DOHH2 (cell line): ENCODE measurements at regions not wholly inside any gene's neighbourhood (a gene's known extent, or its start where the extent isn't known, plus 50 kb on each side); places are given as distances from the start of the nearest gene placed in this dataset.

ENCODE experiments used
- H3F3A ChIP-seq: fragments of 200-600 bp; sonication (generic), shearing (Covaris generic); 2 replicates; pipeline ENCODE4 v1.6.0; 2016; ENCODE audit warnings: antibody characterized with exemption, mild to moderate bottlenecking; ENCODE audit not compliant: control insufficient read depth, insufficient read depth
- H3K27ac ChIP-seq: fragments of 200-600 bp; sonication (generic); 2 replicates; pipeline ENCODE4 v1.5.1; 2014; ENCODE audit warnings: low read depth, mild to moderate bottlenecking, low read length, moderate library complexity
- H3K27me3 ChIP-seq: fragments of 200-600 bp; sonication (generic); 2 replicates; pipeline ENCODE4 v1.6.1; 2014; ENCODE audit warnings: mild to moderate bottlenecking, low read length, mixed read lengths; ENCODE audit not compliant: control insufficient read depth
- H3K36me3 ChIP-seq: fragments of 200-600 bp; sonication (generic); 2 replicates; pipeline ENCODE4 v1.6.1; 2014; ENCODE audit warnings: mild to moderate bottlenecking, low read length, moderate library complexity, mixed read lengths; ENCODE audit not compliant: control insufficient read depth
- H3K4me1 ChIP-seq: fragments of 200-600 bp; sonication (generic); 2 replicates; pipeline ENCODE4 v1.6.1; 2014; ENCODE audit warnings: mild to moderate bottlenecking, low read length, mixed read lengths; ENCODE audit not compliant: control insufficient read depth
- H3K4me2 ChIP-seq: fragments of 200-600 bp; sonication (generic); 2 replicates; pipeline ENCODE4 v1.6.0; 2014; ENCODE audit warnings: mild to moderate bottlenecking, low read length, moderate library complexity
- H3K4me3 ChIP-seq: fragments of 200-600 bp; sonication (generic); 2 replicates; pipeline ENCODE4 v1.5.1; 2014; ENCODE audit warnings: mild to moderate bottlenecking, low read length, mixed read lengths
- H3K79me2 ChIP-seq: fragments of 200-600 bp; sonication (generic); 2 replicates; pipeline ENCODE4 v1.6.1; 2014; ENCODE audit warnings: mild to moderate bottlenecking, low read length, mixed read lengths; ENCODE audit not compliant: control insufficient read depth
- H3K9me2 ChIP-seq: fragments of 200-600 bp; sonication (generic); replicated peaks from 2 replicates; pipeline ENCODE4 v1.6.1; 2014; ENCODE audit warnings: mild to moderate bottlenecking, low read length, mixed read lengths; ENCODE audit not compliant: control insufficient read depth
- H3K9me3 ChIP-seq: fragments of 200-600 bp; sonication (generic); 2 replicates; pipeline ENCODE4 v1.6.1; 2014; ENCODE audit warnings: antibody characterized with exemption, low read length, mixed read lengths; ENCODE audit not compliant: control insufficient read depth, insufficient read depth
- H4K20me1 ChIP-seq: fragments of 200-600 bp; sonication (generic); 2 replicates; pipeline ENCODE4 v1.6.0; 2014; ENCODE audit warnings: low read depth, mild to moderate bottlenecking, antibody characterized with exemption, low read length, moderate library complexity; ENCODE audit not compliant: control insufficient read depth, insufficient read depth
- EZH2phosphoT487 ChIP-seq: fragments of 200-600 bp; sonication (generic); IDR thresholded peaks from 2 replicates; pipeline ENCODE4 v1.6.1; 2017; ENCODE audit warnings: borderline replicate concordance, mild to moderate bottlenecking, antibody characterized with exemption, low read length, moderate library complexity, mixed read lengths
- TF ChIP-seq, protein P1 (sequence below): fragments of 200-600 bp; sonication (generic); IDR thresholded peaks from one replicate; pipeline ENCODE4 v1.5.1; 2014; ENCODE audit warnings: antibody characterized with exemption, mild to moderate bottlenecking, low read depth, low read length; ENCODE audit not compliant: poor library complexity, severe bottlenecking

GRCh38 chr21:38179511-38179910 is 77.3 kb upstream of the KCNJ15 start:
- H3K4me3 ChIP-seq: no peak overlapping the region
- no peak overlapping the region for H3K4me2 ChIP-seq
- H3K9me3 ChIP-seq: no peaks in the 10 kb centered on the region
- H3K4me1 ChIP-seq: no peaks in the 10 kb centered on the region
- TF ChIP-seq EZH2phosphoT487: no peak
- TF ChIP-seq, protein P1, sequence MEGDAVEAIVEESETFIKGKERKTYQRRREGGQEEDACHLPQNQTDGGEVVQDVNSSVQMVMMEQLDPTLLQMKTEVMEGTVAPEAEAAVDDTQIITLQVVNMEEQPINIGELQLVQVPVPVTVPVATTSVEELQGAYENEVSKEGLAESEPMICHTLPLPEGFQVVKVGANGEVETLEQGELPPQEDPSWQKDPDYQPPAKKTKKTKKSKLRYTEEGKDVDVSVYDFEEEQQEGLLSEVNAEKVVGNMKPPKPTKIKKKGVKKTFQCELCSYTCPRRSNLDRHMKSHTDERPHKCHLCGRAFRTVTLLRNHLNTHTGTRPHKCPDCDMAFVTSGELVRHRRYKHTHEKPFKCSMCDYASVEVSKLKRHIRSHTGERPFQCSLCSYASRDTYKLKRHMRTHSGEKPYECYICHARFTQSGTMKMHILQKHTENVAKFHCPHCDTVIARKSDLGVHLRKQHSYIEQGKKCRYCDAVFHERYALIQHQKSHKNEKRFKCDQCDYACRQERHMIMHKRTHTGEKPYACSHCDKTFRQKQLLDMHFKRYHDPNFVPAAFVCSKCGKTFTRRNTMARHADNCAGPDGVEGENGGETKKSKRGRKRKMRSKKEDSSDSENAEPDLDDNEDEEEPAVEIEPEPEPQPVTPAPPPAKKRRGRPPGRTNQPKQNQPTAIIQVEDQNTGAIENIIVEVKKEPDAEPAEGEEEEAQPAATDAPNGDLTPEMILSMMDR: no peak
- H3K36me3 ChIP-seq: no peaks in the 10 kb centered on the region
- H4K20me1 ChIP-seq: no peaks in the 10 kb centered on the region
- no peaks in the 10 kb centered on the region for H3K9me2 ChIP-seq
- H3F3A ChIP-seq: no peaks in the 10 kb centered on the region
- no peak overlapping the region for H3K27ac ChIP-seq
- H3K79me2 ChIP-seq: no peaks in the 10 kb centered on the region
- H3K27me3 ChIP-seq: no peaks in the 10 kb centered on the region

- Histone ChIP-seq H3K9me3 (no peaks in the 10 kb centered on the region), H3K4me3 (no peak overlapping the region), H3K36me3 (no peaks in the 10 kb centered on the region), H3F3A (no peaks in the 10 kb centered on the region), H3K4me1 (no peaks in the 10 kb centered on the region), H3K4me2 (no peak overlapping the region), H4K20me1 (no peaks in the 10 kb centered on the region), H3K27me3 (no peaks in the 10 kb centered on the region), H3K9me2 (no peaks in the 10 kb centered on the region), H3K79me2 (no peaks in the 10 kb centered on the region), H3K27ac (no peak overlapping the region)
- TF ChIP-seq, protein P1: no peak
- no peak for TF ChIP-seq EZH2phosphoT487
These were observed 75.7 kb upstream of the KCNJ15 start for GRCh38 chr21:38181096-38181495.

DNA sequence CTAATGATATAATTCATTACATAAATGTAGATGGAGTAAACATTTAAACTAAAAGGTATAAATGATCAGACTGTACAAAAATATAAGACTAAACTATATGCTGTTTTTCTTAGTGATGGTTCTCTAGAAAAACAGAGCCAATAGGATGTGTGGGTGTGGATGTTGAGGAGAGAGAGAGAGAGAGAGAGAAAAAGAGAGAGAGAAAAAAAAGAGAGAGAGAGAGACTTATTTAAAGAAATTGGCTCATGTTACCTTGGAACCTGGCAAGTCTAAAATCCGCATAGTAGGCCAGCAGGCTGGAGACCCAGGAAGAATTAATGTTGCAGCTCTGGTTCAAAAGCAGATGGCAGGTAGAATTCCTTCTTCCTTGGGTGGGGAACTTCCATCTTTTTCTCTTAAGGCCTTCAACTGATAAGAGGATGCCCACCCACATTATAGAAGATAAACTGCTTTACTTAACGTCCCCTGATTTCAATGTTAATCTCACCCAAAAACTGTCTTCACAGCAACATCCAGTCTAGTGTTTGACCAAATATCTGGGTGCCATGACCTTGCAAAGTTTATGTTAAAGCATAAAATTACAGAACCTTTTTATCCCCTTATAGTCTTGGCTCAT is 74.3 kb upstream of the KCNJ15 start:
- Histone ChIP-seq H3K36me3 (no peaks in the 10 kb centered on the region), H3K4me3 (no peak overlapping the region), H3K27ac (no peak overlapping the region), H4K20me1 (no peaks in the 10 kb centered on the region), H3F3A (no peaks in the 10 kb centered on the region), H3K4me2 (no peak overlapping the region), H3K4me1 (no peaks in the 10 kb centered on the region), H3K9me2 (no peaks in the 10 kb centered on the region), H3K27me3 (no peaks in the 10 kb centered on the region), H3K9me3 (no peaks in the 10 kb centered on the region), H3K79me2 (no peaks in the 10 kb centered on the region)
- TF ChIP-seq EZH2phosphoT487: no peak
- TF ChIP-seq, protein P1: no peak
